ENCODE measurements at regions not wholly inside any gene's neighbourhood (a gene's known extent, or its start where the extent isn't known, plus 50 kb on each side); places are given as distances from the start of the nearest gene placed in this dataset.

DNA sequence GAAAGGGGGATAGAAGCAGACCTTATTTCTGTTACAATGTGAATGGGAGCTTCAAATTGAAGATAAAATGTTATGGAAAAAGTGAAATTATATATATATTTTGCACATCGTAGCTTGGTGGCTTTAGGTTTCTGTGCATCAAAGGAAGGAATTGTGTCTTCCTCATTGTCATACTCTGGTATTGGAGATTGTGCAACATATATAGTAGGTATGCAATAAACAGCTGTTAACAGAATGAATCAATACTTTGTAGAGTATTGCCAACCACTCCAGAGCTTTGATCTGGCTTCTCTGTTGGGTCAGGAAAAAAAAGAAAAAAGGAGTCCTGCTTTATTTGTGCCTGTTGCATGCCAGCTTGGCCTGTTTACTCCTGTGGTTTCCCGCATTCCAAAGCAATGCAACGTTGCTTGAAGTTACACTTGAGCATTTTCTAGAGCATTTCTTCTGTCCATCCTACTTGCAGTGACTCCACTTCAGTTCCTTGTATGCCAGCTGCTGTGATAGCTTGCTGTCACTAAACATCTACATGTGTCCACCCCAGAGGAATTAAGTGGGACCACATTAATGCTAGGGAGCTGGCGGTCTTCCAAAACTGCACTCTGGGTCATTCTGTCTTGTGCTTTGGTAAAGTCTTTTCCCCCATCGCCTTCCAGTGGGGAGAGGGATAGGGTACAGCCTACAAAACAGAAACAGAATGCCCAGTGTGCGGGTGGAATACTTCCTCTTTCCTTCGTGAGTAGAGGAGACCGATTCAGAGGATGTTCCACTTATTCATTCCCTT is 62.0 kb upstream of the MEF2C start:
- TF ChIP-seq, protein P1, sequence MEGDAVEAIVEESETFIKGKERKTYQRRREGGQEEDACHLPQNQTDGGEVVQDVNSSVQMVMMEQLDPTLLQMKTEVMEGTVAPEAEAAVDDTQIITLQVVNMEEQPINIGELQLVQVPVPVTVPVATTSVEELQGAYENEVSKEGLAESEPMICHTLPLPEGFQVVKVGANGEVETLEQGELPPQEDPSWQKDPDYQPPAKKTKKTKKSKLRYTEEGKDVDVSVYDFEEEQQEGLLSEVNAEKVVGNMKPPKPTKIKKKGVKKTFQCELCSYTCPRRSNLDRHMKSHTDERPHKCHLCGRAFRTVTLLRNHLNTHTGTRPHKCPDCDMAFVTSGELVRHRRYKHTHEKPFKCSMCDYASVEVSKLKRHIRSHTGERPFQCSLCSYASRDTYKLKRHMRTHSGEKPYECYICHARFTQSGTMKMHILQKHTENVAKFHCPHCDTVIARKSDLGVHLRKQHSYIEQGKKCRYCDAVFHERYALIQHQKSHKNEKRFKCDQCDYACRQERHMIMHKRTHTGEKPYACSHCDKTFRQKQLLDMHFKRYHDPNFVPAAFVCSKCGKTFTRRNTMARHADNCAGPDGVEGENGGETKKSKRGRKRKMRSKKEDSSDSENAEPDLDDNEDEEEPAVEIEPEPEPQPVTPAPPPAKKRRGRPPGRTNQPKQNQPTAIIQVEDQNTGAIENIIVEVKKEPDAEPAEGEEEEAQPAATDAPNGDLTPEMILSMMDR (conservative IDR thresholded peaks at IDR 0.05; ENCODE audit: low read length) = no peak
- TF ChIP-seq EZH2phosphoT487 (IDR thresholded peaks at IDR 0.05; ENCODE audit: borderline replicate concordance, low read depth, low read length) = no peak

All from OCI-LY7 (cell line).